Activated T-cell treated with anti-CD3 and anti-CD28 coated beads, Interleukin-2, amount 50 U/mL, for 72 hours (primary cell): ENCODE measurements at regions not wholly inside any gene's neighbourhood (a gene's known extent, or its start where the extent isn't known, plus 50 kb on each side); places are given as distances from the start of the nearest gene placed in this dataset.
A peak's percentile ranks its signal among the peaks of the same experiment; 100 is the strongest.
"Not testable (repeated sequence)": the region's sequence is repeated elsewhere in the genome, so short reads cannot be mapped to it uniquely, and the experiment has no call there.

Experiments
- ATAC-seq, 2 donors: fragments of 150-1000 bp; cut with Tn5 transposase; replicated peaks in 1 of 2; 2 replicates each; pipeline ENCODE4 v1.10.0; 2021; ENCODE audit warnings: moderate library complexity in 2 of 2, mild to moderate bottlenecking in 1 of 2
- DNase-seq, 2 donors: peaks; one replicate each; pipeline ENCODE4 v3.0.0; 2021 to 2022; ENCODE audit warnings: mixed read lengths in 1 of 2
- H3K27ac Mint-ChIP-seq: one replicate; pipeline ENCODE4 v1.8.0; 2022; ENCODE audit warnings: mild to moderate bottlenecking, moderate library complexity, mixed read lengths
- H3K27me3 Mint-ChIP-seq: one replicate; pipeline ENCODE4 v1.8.0; 2022; ENCODE audit warnings: low read depth, mixed read lengths
- H3K36me3 Mint-ChIP-seq, 2 donors: one replicate each; pipeline ENCODE4 v1.8.0; 2022; ENCODE audit warnings: mixed read lengths in 2 of 2, mild to moderate bottlenecking in 1 of 2; ENCODE audit not compliant: insufficient read depth in 2 of 2
- H3K4me1 Mint-ChIP-seq: one replicate; pipeline ENCODE4 v1.8.0; 2022; ENCODE audit warnings: low read depth, mixed read lengths
- H3K4me3 Mint-ChIP-seq, 2 donors: one replicate each; pipeline ENCODE4 v1.8.0; 2022; ENCODE audit warnings: mild to moderate bottlenecking in 2 of 2, mixed read lengths in 2 of 2, moderate library complexity in 2 of 2
- H3K9me3 Mint-ChIP-seq, 2 donors: one replicate each; pipeline ENCODE4 v1.8.0; 2022; ENCODE audit warnings: mixed read lengths in 2 of 2

- ATAC-seq (no peak), DNase-seq (no peak)
- H3K4me3 Mint-ChIP-seq = no peak overlapping the region
- peaks cover 9 to 10% of the 10 kb centered on the region in 2 donors for H3K9me3 Mint-ChIP-seq
- no peaks in the 10 kb centered on the region for H3K27me3 Mint-ChIP-seq
- no peak overlapping the region for H3K27ac Mint-ChIP-seq
- no peaks in the 10 kb centered on the region for H3K4me1 Mint-ChIP-seq
- no peaks in the 10 kb centered on the region for H3K36me3 Mint-ChIP-seq
Measured at GRCh38 chr7:56256108-56256507, 139.9 kb upstream of the NUPR2 start.

GRCh38 chr7:56250135-56250534 is 133.9 kb upstream of the NUPR2 start:
- H3K4me1 Mint-ChIP-seq = no peaks in the 10 kb centered on the region
- H3K9me3 Mint-ChIP-seq = peaks cover 8 to 13% of the 10 kb centered on the region in 2 donors
- DNase-seq (no peak), ATAC-seq (no peak)
- no peaks in the 10 kb centered on the region for H3K36me3 Mint-ChIP-seq
- H3K4me3 Mint-ChIP-seq = no peak overlapping the region
- no peaks in the 10 kb centered on the region for H3K27me3 Mint-ChIP-seq
- no peak overlapping the region for H3K27ac Mint-ChIP-seq

- Mint-ChIP-seq H3K9me3 (peaks cover 0 to 2% of the 10 kb centered on the region in 2 donors), H3K4me1 (no peaks in the 10 kb centered on the region), H3K36me3 (peaks cover 0 to 2% of the 10 kb centered on the region in 2 donors), H3K4me3 (no peak overlapping the region), H3K27ac (no peak overlapping the region), H3K27me3 (no peaks in the 10 kb centered on the region)
- DNase-seq = no peak
- no peak for ATAC-seq
Measured at GRCh38 chr7:56229631-56230030, 113.4 kb upstream of the NUPR2 start.

GRCh38 chr7:56222866-56223265 is 106.6 kb upstream of the NUPR2 start:
- H3K4me1 Mint-ChIP-seq = no peaks in the 10 kb centered on the region
- H3K9me3 Mint-ChIP-seq = peaks cover 2 to 4% of the 10 kb centered on the region in 2 donors
- H3K36me3 Mint-ChIP-seq = peaks cover 0 to 3% of the 10 kb centered on the region in 2 donors
- DNase-seq = no peak
- H3K4me3 Mint-ChIP-seq = no peak overlapping the region
- H3K27ac Mint-ChIP-seq = no peak overlapping the region
- ATAC-seq = no peak
- H3K27me3 Mint-ChIP-seq = no peaks in the 10 kb centered on the region

- ATAC-seq = no peak
- H3K9me3 Mint-ChIP-seq = peaks cover 10 to 14% of the 10 kb centered on the region in 2 donors
- H3K36me3 Mint-ChIP-seq = peaks cover 2 to 8% of the 10 kb centered on the region in 2 donors
- no peak overlapping the region for H3K27ac Mint-ChIP-seq
- no peaks in the 10 kb centered on the region for H3K27me3 Mint-ChIP-seq
- no peak for DNase-seq
- H3K4me3 Mint-ChIP-seq = no peak overlapping the region
- H3K4me1 Mint-ChIP-seq = no peaks in the 10 kb centered on the region
Measured at GRCh38 chr7:56219017-56219416, 102.8 kb upstream of the NUPR2 start.

- Mint-ChIP-seq H3K9me3 (peaks cover 10 to 14% of the 10 kb centered on the region in 2 donors), H3K4me1 (no peaks in the 10 kb centered on the region), H3K36me3 (peaks cover 2 to 8% of the 10 kb centered on the region in 2 donors), H3K27me3 (no peaks in the 10 kb centered on the region), H3K27ac (no peak overlapping the region), H3K4me3 (no peak overlapping the region)
- DNase-seq (no peak), ATAC-seq (no peak)
Measured at GRCh38 chr7:56218510-56218909, 102.3 kb upstream of the NUPR2 start.

DNA sequence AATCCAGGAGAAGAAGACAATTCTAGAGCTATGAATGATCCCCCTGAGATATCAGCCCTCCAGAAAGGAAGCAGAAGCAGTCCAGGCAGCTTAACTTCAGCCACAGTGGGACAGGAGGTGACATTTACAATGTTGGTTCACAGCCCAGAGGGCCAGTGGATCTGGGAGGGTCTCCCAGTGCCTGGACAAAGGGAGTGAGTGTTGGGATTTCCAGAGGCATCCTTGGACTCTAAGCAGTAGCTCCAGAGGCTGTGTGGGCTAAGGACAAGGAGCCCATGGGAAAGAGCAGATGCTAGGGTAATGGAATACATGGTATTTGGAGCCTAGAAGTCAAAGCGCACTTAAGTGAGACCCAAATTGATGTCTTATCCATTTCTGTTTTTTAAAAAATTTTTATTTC is 97.4 kb upstream of the NUPR2 start:
- ATAC-seq (no peak), DNase-seq (no peak)
- Mint-ChIP-seq H3K27ac (no peak overlapping the region), H3K9me3 (peaks cover 12 to 14% of the 10 kb centered on the region in 2 donors), H3K36me3 (peaks cover 2 to 5% of the 10 kb centered on the region in 2 donors), H3K4me1 (no peaks in the 10 kb centered on the region), H3K4me3 (no peak overlapping the region), H3K27me3 (no peaks in the 10 kb centered on the region)

- H3K4me3 Mint-ChIP-seq = no peak overlapping the region
- no peaks in the 10 kb centered on the region for H3K27me3 Mint-ChIP-seq
- peak in 1 of 2 donors; percentile 29 for ATAC-seq
- H3K9me3 Mint-ChIP-seq = peaks cover 0 to 6% of the 10 kb centered on the region in 2 donors
- H3K4me1 Mint-ChIP-seq = no peaks in the 10 kb centered on the region
- H3K27ac Mint-ChIP-seq = no peak overlapping the region
- no peaks in the 10 kb centered on the region for H3K36me3 Mint-ChIP-seq
- DNase-seq = no peak
Measured at GRCh38 chr7:56206420-56206819, 90.2 kb upstream of the NUPR2 start.

DNA sequence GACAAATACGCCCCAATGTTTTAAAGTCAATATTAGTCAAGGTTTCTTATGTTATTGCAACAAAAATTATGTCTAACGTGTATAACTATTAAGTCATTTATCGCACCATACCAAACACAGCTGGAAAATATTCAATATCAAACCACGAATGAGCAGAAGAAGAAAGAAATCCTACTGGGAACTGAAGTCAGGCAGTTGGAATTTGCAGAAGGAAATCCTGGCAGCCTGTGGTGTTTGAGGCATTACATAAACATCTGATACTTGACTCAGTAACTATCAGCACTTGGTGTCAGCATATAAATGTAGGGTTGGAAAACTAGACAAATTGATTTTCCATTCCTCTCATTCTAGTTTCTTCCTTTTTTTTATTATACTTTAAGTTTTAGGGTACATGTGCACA is 83.4 kb upstream of the NUPR2 start:
- ATAC-seq = no peak
- Mint-ChIP-seq H3K36me3 (peaks cover 1 to 2% of the 10 kb centered on the region in 2 donors), H3K4me3 (no peak overlapping the region), H3K4me1 (no peaks in the 10 kb centered on the region), H3K9me3 (peaks cover 2 to 4% of the 10 kb centered on the region in 2 donors), H3K27ac (no peak overlapping the region), H3K27me3 (no peaks in the 10 kb centered on the region)
- DNase-seq = no peak

DNA sequence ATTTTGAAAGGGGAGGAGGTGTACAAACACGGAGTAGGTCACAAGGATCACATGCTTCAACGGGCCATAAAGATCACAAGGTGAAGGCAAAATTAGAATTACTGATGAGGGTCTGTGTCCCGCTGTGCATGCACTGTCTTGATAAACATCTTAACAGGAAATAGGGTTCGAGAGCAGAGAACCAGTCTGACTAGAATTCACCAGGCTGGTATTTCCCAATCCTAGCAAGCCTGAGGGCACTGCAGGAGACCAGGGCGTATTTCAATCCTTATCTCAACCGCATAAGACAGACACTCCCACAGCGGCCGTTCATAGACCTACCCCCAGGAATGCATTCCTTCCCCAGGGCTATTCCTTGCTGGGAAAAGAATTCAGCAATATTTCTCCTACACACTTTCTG is 80.0 kb upstream of the NUPR2 start:
- not testable (repeated sequence) for H3K36me3 Mint-ChIP-seq, H3K9me3 Mint-ChIP-seq, H3K4me1 Mint-ChIP-seq, ATAC-seq, H3K4me3 Mint-ChIP-seq, H3K27me3 Mint-ChIP-seq, DNase-seq, H3K27ac Mint-ChIP-seq

DNA sequence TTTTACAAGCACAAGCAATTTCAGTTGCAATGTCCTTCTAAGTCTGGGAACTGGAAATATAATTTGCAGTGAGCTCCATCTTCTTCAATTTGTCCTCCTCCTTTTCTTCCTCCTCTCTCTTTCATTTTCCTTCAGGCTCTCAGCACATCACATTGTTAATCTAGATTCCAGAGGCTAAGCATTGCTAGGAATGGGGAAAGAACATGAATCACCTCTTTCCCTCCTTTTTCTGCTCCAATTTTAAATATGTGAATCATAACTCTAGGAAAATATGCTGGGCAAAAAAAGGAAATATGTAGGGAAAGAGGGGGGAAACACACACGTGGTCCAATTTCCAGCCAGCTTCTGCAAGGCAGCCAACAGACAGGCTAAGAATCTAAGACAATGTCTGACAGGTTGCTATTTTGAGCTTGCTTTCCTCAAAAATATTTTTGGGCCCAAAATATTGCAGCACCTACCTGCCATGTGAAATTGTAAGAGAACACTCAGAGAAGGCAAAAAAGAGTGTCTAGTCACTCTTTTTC is 72.7 kb upstream of the NUPR2 start:
- ATAC-seq (no peak), DNase-seq (no peak)
- Mint-ChIP-seq H3K9me3 (peaks cover 0 to 2% of the 10 kb centered on the region in 2 donors), H3K4me3 (no peak overlapping the region), H3K36me3 (no peaks in the 10 kb centered on the region), H3K27ac (no peak overlapping the region), H3K27me3 (no peaks in the 10 kb centered on the region), H3K4me1 (no peaks in the 10 kb centered on the region)

DNA sequence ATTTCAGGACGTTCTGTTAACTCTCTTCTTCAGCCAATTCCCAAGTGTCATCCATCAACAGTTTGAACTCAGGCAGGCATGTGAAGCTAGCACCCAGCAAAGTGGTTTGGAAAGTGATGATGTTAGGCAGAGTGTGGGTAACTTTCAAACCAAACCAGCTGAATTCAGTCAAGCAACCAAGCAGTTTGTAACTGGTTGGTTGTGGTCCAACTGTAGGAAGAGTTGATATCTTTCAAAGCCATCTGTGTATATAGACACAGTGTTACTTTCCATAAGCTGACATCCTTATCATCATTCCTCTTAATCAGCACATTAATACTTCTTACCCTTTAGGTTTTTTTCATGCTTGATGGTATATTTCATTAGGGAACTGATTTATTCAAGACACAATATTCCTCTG is 72.2 kb upstream of the NUPR2 start:
- no peak for ATAC-seq
- no peaks in the 10 kb centered on the region for H3K36me3 Mint-ChIP-seq
- DNase-seq = no peak
- no peak overlapping the region for H3K4me3 Mint-ChIP-seq
- no peaks in the 10 kb centered on the region for H3K4me1 Mint-ChIP-seq
- no peak overlapping the region for H3K27ac Mint-ChIP-seq
- no peaks in the 10 kb centered on the region for H3K27me3 Mint-ChIP-seq
- H3K9me3 Mint-ChIP-seq = peaks cover 0 to 2% of the 10 kb centered on the region in 2 donors

- ATAC-seq = no peak
- H3K4me3 Mint-ChIP-seq = no peak overlapping the region
- H3K9me3 Mint-ChIP-seq = no peaks in the 10 kb centered on the region
- H3K4me1 Mint-ChIP-seq = no peaks in the 10 kb centered on the region
- H3K27ac Mint-ChIP-seq = no peak overlapping the region
- peaks cover under 1% of the 10 kb centered on the region for H3K27me3 Mint-ChIP-seq
- H3K36me3 Mint-ChIP-seq = no peaks in the 10 kb centered on the region
- DNase-seq = no peak
Measured at GRCh38 chr7:56181010-56181409, 64.8 kb upstream of the NUPR2 start.

DNA sequence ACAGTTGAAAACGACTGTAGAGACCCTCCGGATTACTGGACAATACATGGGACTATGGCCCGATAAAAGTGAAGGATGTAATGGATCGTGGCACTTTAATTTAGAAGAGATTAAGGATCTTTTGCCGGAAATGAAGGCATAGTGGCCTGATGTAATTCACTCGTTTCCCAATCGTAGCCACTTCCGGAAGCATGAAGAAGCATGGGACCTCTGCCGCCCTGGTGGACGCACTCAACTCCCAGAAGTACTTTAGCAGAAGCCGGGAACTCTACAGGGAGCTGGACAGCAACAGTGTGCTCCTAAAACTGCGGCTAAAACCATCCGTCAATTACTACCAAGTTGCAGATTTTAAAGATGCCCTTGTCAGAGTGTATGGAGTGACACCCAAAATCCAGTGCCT is 59.6 kb upstream of the NUPR2 start:
- ATAC-seq = no peak
- no peaks in the 10 kb centered on the region for H3K9me3 Mint-ChIP-seq
- H3K4me3 Mint-ChIP-seq = peak overlapping the region in 1 of 2 donors; percentile 14
- DNase-seq = no peak
- H3K36me3 Mint-ChIP-seq = peaks cover 0 to 1% of the 10 kb centered on the region in 2 donors
- no peak overlapping the region for H3K27ac Mint-ChIP-seq
- peaks cover 14% of the 10 kb centered on the region for H3K27me3 Mint-ChIP-seq
- H3K4me1 Mint-ChIP-seq = no peaks in the 10 kb centered on the region
